HepG2 (cell line): ENCODE measurements at regions not wholly inside any gene's neighbourhood (a gene's known extent, or its start where the extent isn't known, plus 50 kb on each side); places are given as distances from the start of the nearest gene placed in this dataset.

Experiments used
- ATAC-seq: fragments of 200-7000 bp; cut with Tn5 transposase; 3 replicates; pipeline ENCODE4 v1.9.1; 2020; ENCODE audit warnings: mild to moderate bottlenecking, moderate library complexity
- BruUV-seq: library from RNA; stranded (reverse); fragments of 400-500 nt; replicated peaks from 2 replicates; lab custom pipeline; 2021; lab: Mats Ljungman, UMichigan
- CTCF ChIA-PET: fragments of 300-600 bp; formaldehyde crosslinking; extraction: SDS; loops from one replicate; lab custom pipeline; 2021; ENCODE audit warnings: low total read pairs, inconsistent platforms, low intra/inter-chr PET ratio; lab: Yijun Ruan, JAX
- POLR2A ChIA-PET: fragments of 350-600 bp; sonication (Branson Sonifier 250); formaldehyde crosslinking; loops from one replicate; lab custom pipeline; 2020; ENCODE audit warnings: antibody characterized with exemption, inconsistent platforms; lab: Yijun Ruan, JAX
- DNase-seq: peaks from one replicate; pipeline ENCODE4 v3.0.0-alpha.2; 2015; ENCODE audit warnings: low spot score
- FAIRE-seq: peaks from 3 replicates; lab custom pipeline; 2011; peaks lifted over from hg19 to GRCh38; lab: Jason Lieb, UNC
- H2AFZ ChIP-seq: one replicate; pipeline ENCODE4 v1.6.1; 2011; ENCODE audit warnings: low read length, inconsistent platforms
- H3K27ac ChIP-seq: fragments of 300-600 bp; 3 replicates; pipeline ENCODE4 v1.8.0; 2011; ENCODE audit warnings: mixed run types, mild to moderate bottlenecking, mixed read lengths, low read length, inconsistent platforms; ENCODE audit not compliant: insufficient read depth; ENCODE audit errors: extremely low read length
- H3K27me3 ChIP-seq, 2 experiments: fragments of 200-600 bp in 1 of 2; 2 replicates in 1 of 2; 3 replicates in 1 of 2; pipeline versions ENCODE4 v1.6.0 to v1.8.0; 2011; ENCODE audit warnings: low read length in 2 of 2, mild to moderate bottlenecking in 2 of 2, moderate library complexity in 2 of 2, inconsistent platforms in 1 of 2; ENCODE audit not compliant: insufficient read depth in 2 of 2, control insufficient read depth in 1 of 2
- H3K36me3 ChIP-seq, 2 experiments: fragments of 200-600 bp in 1 of 2; replicated peaks in 1 of 2; 2 replicates in 1 of 2; 3 replicates in 1 of 2; pipeline versions ENCODE4 v1.5.1 to v1.8.0; 2011; ENCODE audit warnings: low read length in 2 of 2, inconsistent platforms in 1 of 2; ENCODE audit not compliant: insufficient read depth in 2 of 2, control insufficient read depth in 1 of 2
- H3K4me1 ChIP-seq: 2 replicates; pipeline ENCODE4 v1.5.1; 2012; ENCODE audit warnings: low read length, inconsistent platforms; ENCODE audit not compliant: insufficient read depth
- H3K4me2 ChIP-seq: 2 replicates; pipeline ENCODE4 v1.6.0; 2011; ENCODE audit warnings: low read depth, low read length, inconsistent platforms
- H3K4me3 ChIP-seq, 3 experiments: fragments of 200-600 bp in 1 of 3; sonication (generic), shearing (Covaris generic) in 1 of 3; replicated peaks in 1 of 3; 2 replicates each; pipeline ENCODE4 v1.5.1; 2011 to 2016; ENCODE audit warnings: low read length in 3 of 3, inconsistent platforms in 2 of 3, low read depth in 2 of 3, mild to moderate bottlenecking in 2 of 3, control low read depth in 1 of 3, mixed read lengths in 1 of 3; ENCODE audit not compliant: insufficient read depth in 1 of 3
- H3K79me2 ChIP-seq: one replicate; pipeline ENCODE4 v1.6.1; 2011; ENCODE audit warnings: low read length, inconsistent platforms; ENCODE audit not compliant: insufficient read depth
- H3K9ac ChIP-seq: 2 replicates; pipeline ENCODE4 v1.6.0; 2011; ENCODE audit warnings: mild to moderate bottlenecking, low read depth, low read length, inconsistent platforms; ENCODE audit not compliant: insufficient read depth
- H3K9me3 ChIP-seq: 2 replicates; pipeline ENCODE4 v1.5.1; 2012; ENCODE audit warnings: mild to moderate bottlenecking, low read length
- H4K20me1 ChIP-seq: 2 replicates; pipeline ENCODE4 v1.6.0; 2011; ENCODE audit warnings: inconsistent platforms, mild to moderate bottlenecking, low read length, moderate library complexity; ENCODE audit not compliant: insufficient read depth
- ADNP ChIP-seq: sonication (generic); formaldehyde crosslinking; IDR thresholded peaks from 2 replicates; pipeline ENCODE4 v1.4.0; 2020; ENCODE audit warnings: missing genetic modification reagents
- BRCA1 ChIP-seq: sonication (generic); formaldehyde crosslinking; IDR thresholded peaks from 2 replicates; pipeline ENCODE4 v1.4.0; 2020; ENCODE audit warnings: missing genetic modification reagents
- CBX2 ChIP-seq, 2 experiments: fragments of 200-600 bp in 1 of 2; sonication (generic); formaldehyde crosslinking in 1 of 2; IDR thresholded peaks; 2 replicates each; pipeline versions ENCODE4 v1.7.0 to v1.8.1; 2018 to 2022; ENCODE audit warnings: low read depth in 2 of 2, low read length in 1 of 2, mild to moderate bottlenecking in 1 of 2, missing genetic modification reagents in 1 of 2
- GATAD2A ChIP-seq: IDR thresholded peaks from 2 replicates; pipeline ENCODE4 v1.6.1; 2016
- HOXA3 ChIP-seq: sonication (generic); formaldehyde crosslinking; IDR thresholded peaks from 2 replicates; pipeline ENCODE4 v1.5.0; 2020; ENCODE audit warnings: missing genetic modification reagents
- KDM3A ChIP-seq: IDR thresholded peaks from 2 replicates; pipeline ENCODE4 v1.6.1; 2018; ENCODE audit warnings: low read depth, missing compliant biosample characterization
- KDM4B ChIP-seq: sonication (generic); formaldehyde crosslinking; IDR thresholded peaks from 2 replicates; pipeline ENCODE4 v1.4.0; 2020; ENCODE audit warnings: missing genetic modification reagents
- PHF21A ChIP-seq: sonication (generic); formaldehyde crosslinking; IDR thresholded peaks from 2 replicates; pipeline ENCODE4 v1.5.0; 2020; ENCODE audit warnings: mild to moderate bottlenecking, missing genetic modification reagents
- SUZ12 ChIP-seq: fragments of 150-350 bp; IDR thresholded peaks from 2 replicates; pipeline ENCODE4 v1.6.1; 2014; ENCODE audit warnings: low read depth, low read length
- TERF1 ChIP-seq: sonication (generic); formaldehyde crosslinking; IDR thresholded peaks from 2 replicates; pipeline ENCODE4 v1.8.0; 2022; ENCODE audit warnings: mild to moderate bottlenecking, missing genetic modification reagents, moderate library complexity
- YY1 ChIP-seq: IDR thresholded peaks from 2 replicates; pipeline ENCODE4 v1.6.1; 2011; ENCODE audit warnings: low read length, low read depth, moderate library complexity, mild to moderate bottlenecking; ENCODE audit not compliant: insufficient read depth, insufficient replicate concordance
- ZNF224 ChIP-seq: sonication (generic); formaldehyde crosslinking; IDR thresholded peaks from 2 replicates; pipeline ENCODE4 v1.5.0; 2020; ENCODE audit warnings: mild to moderate bottlenecking, missing genetic modification reagents
- ZNF317 ChIP-seq: sonication (generic); formaldehyde crosslinking; IDR thresholded peaks from 2 replicates; pipeline ENCODE4 v1.5.0; 2020; ENCODE audit warnings: mild to moderate bottlenecking, missing genetic modification reagents
- ZNF572 ChIP-seq: sonication (generic); formaldehyde crosslinking; IDR thresholded peaks from 2 replicates; pipeline ENCODE4 v1.5.1; 2020; ENCODE audit warnings: mild to moderate bottlenecking, missing genetic modification reagents
- ZNF775 ChIP-seq: sonication (generic); formaldehyde crosslinking; IDR thresholded peaks from 2 replicates; pipeline ENCODE4 v1.4.0; 2020; ENCODE audit warnings: missing genetic modification reagents, mild to moderate bottlenecking, moderate library complexity, borderline replicate concordance
- WGBS: methylation state at CpG from one replicate; pipeline ENCODE4 v1.1.6; 2017; ENCODE audit warnings: low lambda C conversion rate; 5-methylcytosine and 5-hydroxymethylcytosine counted together
- in situ Hi-C: cut with HindIII; loops from 2 replicates; pipeline ENCODE4 v1.10.0; 2017; ENCODE audit warnings: low pct_unique_long_range_greater_than_20kb; ENCODE audit not compliant: extremely low pct_ligation_motif_present
- intact Hi-C: fragments of 100-400 bp; cut with micrococcal nuclease; formaldehyde crosslinking; loops from one replicate; pipeline ENCODE4 v1.10.0; 2022; ENCODE audit not compliant: unreplicated experiment

GRCh38 chr11:101666916-101667315, 83.1 kb upstream of the TRPC6 start:
- no peaks in the 10 kb centered on the region for H3K4me1 ChIP-seq
- ATAC-seq (no peak), DNase-seq (no peak), FAIRE-seq (no peak)
- no TSS peak for BruUV-seq
- no peaks in the 10 kb centered on the region for H4K20me1 ChIP-seq
- H3K9me3 ChIP-seq = no peaks in the 10 kb centered on the region
- ChIA-PET POLR2A (no interaction called here), CTCF (no interaction called here)
- H3K4me2 ChIP-seq = no peak overlapping the region
- no peaks in the 10 kb centered on the region for H3K79me2 ChIP-seq
- no peaks in the 10 kb centered on the region for H3K36me3 ChIP-seq
- 10% methylated on average over 3 of the region's 3 CpGs for WGBS
- no peak overlapping the region for H2AFZ ChIP-seq
- in situ Hi-C loops (no loop called here), intact Hi-C loops (no loop called here)
- H3K4me3 ChIP-seq = no peak overlapping the region
- H3K27ac ChIP-seq = no peak overlapping the region
- no peaks in the 10 kb centered on the region for H3K27me3 ChIP-seq
- H3K9ac ChIP-seq = no peak overlapping the region
- TF ChIP-seq YY1 (no peak), GATAD2A (no peak), TERF1 (CRISPR knock-in tag) (no peak), ZNF572 (CRISPR knock-in tag) (no peak), KDM3A (CRISPR knock-in tag) (no peak), ZNF224 (no peak), ZNF317 (CRISPR knock-in tag) (no peak), SUZ12 (no peak), ZNF775 (no peak), CBX2 (IDR thresholded peaks at IDR 0.05; ENCODE audit: low read depth, low read length) (no peak), CBX2 (CRISPR knock-in tag; IDR thresholded peaks at IDR 0.05; ENCODE audit: low read depth) (no peak), BRCA1 (CRISPR knock-in tag) (no peak), HOXA3 (no peak), ADNP (CRISPR knock-in tag) (no peak), KDM4B (CRISPR knock-in tag) (no peak), PHF21A (CRISPR knock-in tag) (no peak)
